Smooth muscle cell (in vitro differentiated cells): ENCODE measurements at regions not wholly inside any gene's neighbourhood (a gene's known extent, or its start where the extent isn't known, plus 50 kb on each side); places are given as distances from the start of the nearest gene placed in this dataset.

Experiments
- DNase-seq: peaks from one replicate; lab custom pipeline; 2025; ENCODE audit not compliant: unreplicated experiment; lab: John Stamatoyannopoulos, UW
- H2AFZ ChIP-seq: fragments of 200-600 bp; sonication (generic); 2 replicates; pipeline ENCODE4 v1.6.0; 2016; ENCODE audit warnings: antibody characterized with exemption, low read depth, mild to moderate bottlenecking
- H3F3A ChIP-seq: fragments of 200-600 bp; sonication (generic); 2 replicates; pipeline ENCODE4 v1.6.0; 2017; ENCODE audit warnings: antibody characterized with exemption, low read depth
- H3K27ac ChIP-seq: fragments of 200-600 bp; sonication (generic); 2 replicates; pipeline ENCODE4 v1.5.1; 2016; ENCODE audit warnings: low read depth, mild to moderate bottlenecking
- H3K27me3 ChIP-seq: fragments of 200-600 bp; sonication (generic); 2 replicates; pipeline ENCODE4 v1.6.1; 2016; ENCODE audit warnings: low read depth, mild to moderate bottlenecking
- H3K36me3 ChIP-seq: fragments of 200-600 bp; sonication (generic); 2 replicates; pipeline ENCODE4 v1.5.1; 2016; ENCODE audit warnings: low read depth
- H3K4me1 ChIP-seq: fragments of 200-600 bp; sonication (generic); 2 replicates; pipeline ENCODE4 v1.5.1; 2016; ENCODE audit warnings: low read depth
- H3K4me2 ChIP-seq: fragments of 200-600 bp; sonication (generic); 2 replicates; pipeline ENCODE4 v1.6.0; 2016; ENCODE audit warnings: mild to moderate bottlenecking
- H3K4me3 ChIP-seq: fragments of 200-600 bp; sonication (generic); 2 replicates; pipeline ENCODE4 v1.5.1; 2016; ENCODE audit warnings: mild to moderate bottlenecking
- H3K79me2 ChIP-seq: fragments of 200-600 bp; sonication (generic); 2 replicates; pipeline ENCODE4 v1.6.0; 2016; ENCODE audit warnings: low read depth, mild to moderate bottlenecking
- H3K9ac ChIP-seq: fragments of 200-600 bp; sonication (generic); 2 replicates; pipeline ENCODE4 v1.6.0; 2016; ENCODE audit warnings: low read depth
- H3K9me3 ChIP-seq: fragments of 200-600 bp; sonication (generic); replicated peaks from 2 replicates; pipeline ENCODE4 v1.5.1; 2016; ENCODE audit warnings: low read depth
- H4K20me1 ChIP-seq: fragments of 200-600 bp; sonication (generic); 2 replicates; pipeline ENCODE4 v1.6.0; 2016; ENCODE audit warnings: low read depth
- CTCF ChIP-seq: fragments of 200-600 bp; sonication (generic); IDR thresholded peaks from 2 replicates; pipeline ENCODE4 v1.5.1; 2017; ENCODE audit warnings: borderline replicate concordance, mild to moderate bottlenecking, antibody characterized with exemption; ENCODE audit not compliant: insufficient read depth, poor library complexity, severe bottlenecking
- WGBS: methylation state at CpG from one replicate; pipeline ENCODE4 v1.1.7; 2016; ENCODE audit warnings: low lambda C conversion rate; 5-methylcytosine and 5-hydroxymethylcytosine counted together

- no peaks in the 10 kb centered on the region for H3K36me3 ChIP-seq
- H3K4me1 ChIP-seq, result no peaks in the 10 kb centered on the region
- H3K4me2 ChIP-seq, result no peak overlapping the region
- no peak overlapping the region for H2AFZ ChIP-seq
- no peaks in the 10 kb centered on the region for H3K9me3 ChIP-seq
- DNase-seq, result no peak
- TF ChIP-seq CTCF, result no peak
- no peaks in the 10 kb centered on the region for H3K79me2 ChIP-seq
- no peaks in the 10 kb centered on the region for H3F3A ChIP-seq
- H3K27ac ChIP-seq, result no peak overlapping the region
- H3K27me3 ChIP-seq, result no peaks in the 10 kb centered on the region
- H3K9ac ChIP-seq, result no peak overlapping the region
- 95% methylated on average over 1 of the region's 1 CpG for whole genome bisulfite sequencing
- H3K4me3 ChIP-seq, result no peak overlapping the region
- H4K20me1 ChIP-seq, result no peaks in the 10 kb centered on the region
Observed at GRCh38 chr9:4921449-4921848, 63.6 kb upstream of the JAK2 start.

GRCh38 chr9:4922101-4922500 lies 63.0 kb upstream of the JAK2 start:
- H3F3A ChIP-seq, result no peaks in the 10 kb centered on the region
- H3K9me3 ChIP-seq, result no peaks in the 10 kb centered on the region
- H3K27ac ChIP-seq, result no peak overlapping the region
- H3K9ac ChIP-seq, result no peak overlapping the region
- TF ChIP-seq CTCF, result no peak
- H3K4me2 ChIP-seq, result no peak overlapping the region
- H2AFZ ChIP-seq, result no peak overlapping the region
- H3K4me1 ChIP-seq, result peaks cover 6% of the 10 kb centered on the region
- H4K20me1 ChIP-seq, result no peaks in the 10 kb centered on the region
- H3K4me3 ChIP-seq, result no peak overlapping the region
- WGBS, result 91% methylated on average over 2 of the region's 2 CpGs
- H3K79me2 ChIP-seq, result no peaks in the 10 kb centered on the region
- H3K36me3 ChIP-seq, result no peaks in the 10 kb centered on the region
- no peak for DNase-seq
- no peaks in the 10 kb centered on the region for H3K27me3 ChIP-seq

GRCh38 chr9:4922730-4923129 lies 62.3 kb upstream of the JAK2 start:
- no peak overlapping the region for H3K4me2 ChIP-seq
- 90% methylated on average over 2 of the region's 2 CpGs for WGBS
- no peaks in the 10 kb centered on the region for H3K27me3 ChIP-seq
- H3K36me3 ChIP-seq, result no peaks in the 10 kb centered on the region
- DNase-seq, result no peak
- TF ChIP-seq CTCF, result no peak
- no peaks in the 10 kb centered on the region for H3F3A ChIP-seq
- H3K79me2 ChIP-seq, result no peaks in the 10 kb centered on the region
- no peak overlapping the region for H3K9ac ChIP-seq
- H2AFZ ChIP-seq, result no peak overlapping the region
- no peaks in the 10 kb centered on the region for H4K20me1 ChIP-seq
- peaks cover 9% of the 10 kb centered on the region for H3K4me1 ChIP-seq
- no peaks in the 10 kb centered on the region for H3K9me3 ChIP-seq
- H3K27ac ChIP-seq, result no peak overlapping the region
- H3K4me3 ChIP-seq, result no peak overlapping the region

GRCh38 chr9:4923141-4923540 lies 61.9 kb upstream of the JAK2 start:
- TF ChIP-seq CTCF, result no peak
- Histone ChIP-seq H3K27ac (no peak overlapping the region), H3K9ac (no peak overlapping the region), H3K9me3 (no peaks in the 10 kb centered on the region), H3K27me3 (no peaks in the 10 kb centered on the region), H3K4me2 (no peak overlapping the region), H3K4me3 (no peak overlapping the region), H3F3A (no peaks in the 10 kb centered on the region), H2AFZ (no peak overlapping the region), H3K36me3 (no peaks in the 10 kb centered on the region), H3K79me2 (no peaks in the 10 kb centered on the region), H3K4me1 (peaks cover 9% of the 10 kb centered on the region), H4K20me1 (no peaks in the 10 kb centered on the region)
- WGBS, result 79% methylated on average over 1 of the region's 1 CpG
- no peak for DNase-seq
